ENCODE measurements at regions not wholly inside any gene's neighbourhood (a gene's known extent, or its start where the extent isn't known, plus 50 kb on each side); places are given as distances from the start of the nearest gene placed in this dataset.

GRCh38 chr2:221016551-221016950 is 555.6 kb downstream of the EPHA4 start (continued):
- TF ChIP-seq REST (tag by site-specific recombination; IDR thresholded peaks at IDR 0.05), result no peak
- no peak for TF ChIP-seq ZNF114 (tag by site-specific recombination; IDR thresholded peaks at IDR 0.05)
- TF ChIP-seq, protein P1, sequence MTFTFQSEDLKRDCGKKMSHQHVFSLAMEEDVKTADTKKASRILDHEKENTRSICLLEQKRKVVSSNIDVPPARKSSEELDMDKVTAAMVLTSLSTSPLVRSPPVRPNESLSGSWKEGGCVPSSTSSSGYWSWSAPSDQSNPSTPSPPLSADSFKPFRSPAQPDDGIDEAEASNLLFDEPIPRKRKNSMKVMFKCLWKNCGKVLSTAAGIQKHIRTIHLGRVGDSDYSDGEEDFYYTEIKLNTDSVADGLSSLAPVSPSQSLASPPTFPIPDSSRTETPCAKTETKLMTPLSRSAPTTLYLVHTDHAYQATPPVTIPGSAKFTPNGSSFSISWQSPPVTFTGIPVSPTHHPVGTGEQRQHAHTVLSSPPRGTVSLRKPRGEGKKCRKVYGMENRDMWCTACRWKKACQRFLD (tag by site-specific recombination; IDR thresholded peaks at IDR 0.05), result no peak
- TF ChIP-seq ZNF138 (tag by site-specific recombination; IDR thresholded peaks at IDR 0.05; ENCODE audit: borderline replicate concordance), result no peak
- no peak for TF ChIP-seq ZFHX2 (tag by site-specific recombination; conservative IDR thresholded peaks at IDR 0.05)

- no peak for TF ChIP-seq BCL11B (tag by site-specific recombination; IDR thresholded peaks at IDR 0.05; ENCODE audit: low read depth)
- no peak for TF ChIP-seq ZNF610 (tag by site-specific recombination; IDR thresholded peaks at IDR 0.05; ENCODE audit: borderline replicate concordance)
- no peak for TF ChIP-seq ZNF76 (tag by site-specific recombination; IDR thresholded peaks at IDR 0.05; ENCODE audit: borderline replicate concordance, low read depth)
- TF ChIP-seq SALL2 (tag by site-specific recombination; IDR thresholded peaks at IDR 0.05; ENCODE audit: borderline replicate concordance), result no peak
- no peak for TF ChIP-seq ZNF211 (tag by site-specific recombination; IDR thresholded peaks at IDR 0.05; ENCODE audit: low read depth)
- TF ChIP-seq ZBTB44 (tag by site-specific recombination; IDR thresholded peaks at IDR 0.05), result no peak
- no peak for TF ChIP-seq KLF1 (tag by site-specific recombination; IDR thresholded peaks at IDR 0.05)
- TF ChIP-seq ZNF221 (tag by site-specific recombination; IDR thresholded peaks at IDR 0.05; ENCODE audit: borderline replicate concordance), result no peak
- Histone ChIP-seq H3K27ac (ENCODE audit: extremely low read depth, low read depth, low read length) (no peak overlapping the region), H3K9me3 (ENCODE audit: control insufficient read depth, insufficient read depth, low read depth, low read length) (no peaks in the 10 kb centered on the region), H3K4me3 (ENCODE audit: low read depth, low read length) (no peak overlapping the region), H3K36me3 (ENCODE audit: control insufficient read depth in 2 of 2, insufficient read depth in 1 of 2, low read length in 2 of 2) (no peaks in the 10 kb centered on the region), H3K4me1 (ENCODE audit: control insufficient read depth, insufficient read depth, low read length) (no peaks in the 10 kb centered on the region)
- CTCF ChIA-PET, result no interaction called here
- POLR2A ChIA-PET, result no interaction called here
These were observed 553.8 kb downstream of the EPHA4 start for GRCh38 chr2:221018262-221018661.

GRCh38 chr2:221019668-221020067 is 552.4 kb downstream of the EPHA4 start:
- POLR2A ChIA-PET, result no interaction called here
- CTCF ChIA-PET, result no interaction called here
- Histone ChIP-seq H3K4me1 (ENCODE audit: control insufficient read depth, insufficient read depth, low read length) (no peaks in the 10 kb centered on the region), H3K36me3 (ENCODE audit: control insufficient read depth in 2 of 2, insufficient read depth in 1 of 2, low read length in 2 of 2) (no peaks in the 10 kb centered on the region), H3K27ac (ENCODE audit: extremely low read depth, low read depth, low read length) (no peak overlapping the region), H3K9me3 (ENCODE audit: control insufficient read depth, insufficient read depth, low read depth, low read length) (no peaks in the 10 kb centered on the region), H3K4me3 (ENCODE audit: low read depth, low read length) (no peak overlapping the region)
- TF ChIP-seq PRDM10 (tag by site-specific recombination; IDR thresholded peaks at IDR 0.05), result no peak
- no peak for TF ChIP-seq ZNF292 (tag by site-specific recombination; IDR thresholded peaks at IDR 0.05; ENCODE audit: borderline replicate concordance, low read depth)
- TF ChIP-seq OSR2 (tag by site-specific recombination; IDR thresholded peaks at IDR 0.05), result no peak
- TF ChIP-seq ZNF311 (tag by site-specific recombination; IDR thresholded peaks at IDR 0.05; ENCODE audit: borderline replicate concordance), result no peak
- TF ChIP-seq, protein P2, sequence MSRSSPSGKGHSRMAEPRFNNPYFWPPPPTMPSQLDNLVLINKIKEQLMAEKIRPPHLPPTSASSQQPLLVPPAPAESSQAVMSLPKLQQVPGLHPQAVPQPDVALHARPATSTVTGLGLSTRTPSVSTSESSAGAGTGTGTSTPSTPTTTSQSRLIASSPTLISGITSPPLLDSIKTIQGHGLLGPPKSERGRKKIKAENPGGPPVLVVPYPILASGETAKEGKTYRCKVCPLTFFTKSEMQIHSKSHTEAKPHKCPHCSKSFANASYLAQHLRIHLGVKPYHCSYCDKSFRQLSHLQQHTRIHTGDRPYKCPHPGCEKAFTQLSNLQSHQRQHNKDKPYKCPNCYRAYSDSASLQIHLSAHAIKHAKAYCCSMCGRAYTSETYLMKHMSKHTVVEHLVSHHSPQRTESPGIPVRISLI (tag by site-specific recombination; IDR thresholded peaks at IDR 0.05), result no peak
- TF ChIP-seq SP7 (tag by site-specific recombination; IDR thresholded peaks at IDR 0.05), result no peak
